HL-60 (cell line): ENCODE measurements at regions not wholly inside any gene's neighbourhood (a gene's known extent, or its start where the extent isn't known, plus 50 kb on each side); places are given as distances from the start of the nearest gene placed in this dataset.
A peak's percentile ranks its signal among the peaks of the same experiment; 100 is the strongest.

Experiments used
- DNase-seq, 2 experiments: peaks; one replicate each; pipeline ENCODE4 v3.0.0-alpha.2; 2010 to 2020; ENCODE audit warnings: low read depth in 1 of 2, low spot score in 1 of 2
- H3K27ac ChIP-seq: fragments of 250-450 bp; sonication (Bioruptor Pico); replicated peaks from 2 replicates; pipeline ENCODE4 v1.5.1; 2020; ENCODE audit warnings: mild to moderate bottlenecking, moderate library complexity
- H3K27me3 ChIP-seq: fragments of 250-450 bp; sonication (Bioruptor Pico); 2 replicates; pipeline ENCODE4 v1.5.1; 2021; ENCODE audit warnings: mild to moderate bottlenecking, moderate library complexity; ENCODE audit not compliant: insufficient read depth, poor library complexity, severe bottlenecking
- H3K4me3 ChIP-seq: replicated peaks from 2 replicates; pipeline ENCODE4 v1.5.1; 2011; ENCODE audit warnings: mild to moderate bottlenecking, control low read depth, low read length; ENCODE audit not compliant: insufficient read depth
- CTCF ChIP-seq: IDR thresholded peaks from one replicate; pipeline ENCODE4 v1.5.1; 2011; ENCODE audit warnings: low read length, control low read depth, inconsistent platforms; ENCODE audit not compliant: insufficient read depth
- GABPA ChIP-seq: IDR thresholded peaks from 2 replicates; pipeline ENCODE4 v1.6.1; 2012; ENCODE audit warnings: low read depth
- POLR2AphosphoS5 ChIP-seq: IDR thresholded peaks from 2 replicates; pipeline ENCODE4 v1.6.1; 2012; ENCODE audit warnings: low read depth
- REST ChIP-seq: IDR thresholded peaks from 2 replicates; pipeline ENCODE4 v1.6.1; 2012; ENCODE audit warnings: low read depth; ENCODE audit not compliant: insufficient replicate concordance
- SPI1 ChIP-seq: IDR thresholded peaks from 2 replicates; pipeline ENCODE4 v1.6.1; 2012; ENCODE audit warnings: low read depth, mild to moderate bottlenecking, borderline replicate concordance

GRCh38 chr12:115354007-115354890, 670.3 kb upstream of the TBX3 start:
- DNase-seq: no peak
- TF ChIP-seq GABPA: no peak
- TF ChIP-seq POLR2AphosphoS5: no peak
- no peak for TF ChIP-seq REST
- TF ChIP-seq CTCF: no peak
- TF ChIP-seq SPI1: no peak
- Histone ChIP-seq H3K4me3 (no peak overlapping the region), H3K27ac (no peak overlapping the region), H3K27me3 (no peaks in the 10 kb centered on the region)

GRCh38 chr12:115353467-115353866, 669.5 kb upstream of the TBX3 start:
- H3K4me3 ChIP-seq: no peak overlapping the region
- no peak for DNase-seq
- no peak overlapping the region for H3K27ac ChIP-seq
- TF ChIP-seq POLR2AphosphoS5 (no peak), GABPA (no peak), CTCF (no peak), SPI1 (no peak), REST (no peak)
- H3K27me3 ChIP-seq: no peaks in the 10 kb centered on the region

- TF ChIP-seq GABPA: no peak
- TF ChIP-seq CTCF: no peak
- TF ChIP-seq POLR2AphosphoS5: no peak
- H3K27ac ChIP-seq: no peak overlapping the region
Measured at GRCh38 chr12:115351514-115352077, 667.6 kb upstream of the TBX3 start.

More at GRCh38 chr12:115351514-115352077, 667.6 kb upstream of the TBX3 start:
- peak in 1 of 2 experiments; percentile 8 for DNase-seq
- H3K4me3 ChIP-seq: no peak overlapping the region
- H3K27me3 ChIP-seq: no peaks in the 10 kb centered on the region
